ENCODE measurements at regions not wholly inside any gene's neighbourhood (a gene's known extent, or its start where the extent isn't known, plus 50 kb on each side); places are given as distances from the start of the nearest gene placed in this dataset.
"Not testable (repeated sequence)": the region's sequence is repeated elsewhere in the genome, so short reads cannot be mapped to it uniquely, and the experiment has no call there.

GRCh38 chr7:12032146-12032545 lies 178.9 kb upstream of the TMEM106B start:
- H3K9me3 ChIP-seq (ENCODE audit: low read depth), result no peaks in the 10 kb centered on the region
- no peaks in the 10 kb centered on the region for H3K27me3 ChIP-seq
- no peak for DNase-seq (ENCODE audit: low spot score)
- no peaks in the 10 kb centered on the region for H3K9me2 ChIP-seq (replicated peaks; ENCODE audit: insufficient read depth)
- H3K4me3 ChIP-seq, result no peak overlapping the region
- H3K4me1 ChIP-seq (ENCODE audit: insufficient read depth), result no peaks in the 10 kb centered on the region
- H3K79me2 ChIP-seq, result no peaks in the 10 kb centered on the region
- TF ChIP-seq EZH2phosphoT487 (IDR thresholded peaks at IDR 0.05; ENCODE audit: low read depth, severe bottlenecking, unreplicated experiment) (no peak), CTCF (IDR thresholded peaks at IDR 0.05; ENCODE audit: poor library complexity) (no peak), EZH2 (IDR thresholded peaks at IDR 0.05; ENCODE audit: borderline replicate concordance) (no peak)
- no peaks in the 10 kb centered on the region for H3K36me3 ChIP-seq (replicated peaks; ENCODE audit: insufficient read depth, low read depth)
- no peaks in the 10 kb centered on the region for H4K20me1 ChIP-seq (ENCODE audit: insufficient read depth, poor library complexity, severe bottlenecking)
- 92% methylated on average over 1 of the region's 1 CpG for WGBS (ENCODE audit: low lambda C conversion rate, missing lambda C conversion rate)
- H2AFZ ChIP-seq, result no peak overlapping the region
- no peak overlapping the region for H3K27ac ChIP-seq
- H3K4me2 ChIP-seq, result no peak overlapping the region

GRCh38 chr7:12043457-12043856 lies 167.6 kb upstream of the TMEM106B start:
- H3K36me3 ChIP-seq (replicated peaks; ENCODE audit: insufficient read depth, low read depth); H3K27ac ChIP-seq; H2AFZ ChIP-seq; H4K20me1 ChIP-seq (ENCODE audit: insufficient read depth, poor library complexity, severe bottlenecking); H3K9me2 ChIP-seq (replicated peaks; ENCODE audit: insufficient read depth); H3K27me3 ChIP-seq; H3K4me1 ChIP-seq (ENCODE audit: insufficient read depth); H3K79me2 ChIP-seq; H3K9me3 ChIP-seq (ENCODE audit: low read depth); H3K4me3 ChIP-seq; H3K4me2 ChIP-seq; DNase-seq (ENCODE audit: low spot score): not testable (repeated sequence)

- no peaks in the 10 kb centered on the region for H4K20me1 ChIP-seq (ENCODE audit: insufficient read depth, poor library complexity, severe bottlenecking)
- TF ChIP-seq CTCF (IDR thresholded peaks at IDR 0.05; ENCODE audit: poor library complexity) (no peak), EZH2 (IDR thresholded peaks at IDR 0.05; ENCODE audit: borderline replicate concordance) (no peak)
- no peak for DNase-seq (ENCODE audit: low spot score)
Measured at GRCh38 chr7:12052211-12052610, 158.9 kb upstream of the TMEM106B start.

GRCh38 chr7:12053561-12053960 lies 157.5 kb upstream of the TMEM106B start:
- H3K9me3 ChIP-seq (ENCODE audit: low read depth), result peaks cover 9% of the 10 kb centered on the region
- H3K36me3 ChIP-seq (replicated peaks; ENCODE audit: insufficient read depth, low read depth), result no peaks in the 10 kb centered on the region
- DNase-seq (ENCODE audit: low spot score), result no peak
- no peak overlapping the region for H3K27ac ChIP-seq
- no peaks in the 10 kb centered on the region for H3K79me2 ChIP-seq
- no peaks in the 10 kb centered on the region for H4K20me1 ChIP-seq (ENCODE audit: insufficient read depth, poor library complexity, severe bottlenecking)
- 79% methylated on average over 5 of the region's 5 CpGs for WGBS (ENCODE audit: low lambda C conversion rate, missing lambda C conversion rate)
- no peaks in the 10 kb centered on the region for H3K27me3 ChIP-seq
- TF ChIP-seq CTCF (IDR thresholded peaks at IDR 0.05; ENCODE audit: poor library complexity) (no peak), EZH2phosphoT487 (IDR thresholded peaks at IDR 0.05; ENCODE audit: low read depth, severe bottlenecking, unreplicated experiment) (no peak), EZH2 (IDR thresholded peaks at IDR 0.05; ENCODE audit: borderline replicate concordance) (no peak)
- H3K4me3 ChIP-seq, result no peak overlapping the region
- H3K4me2 ChIP-seq, result no peak overlapping the region
- H2AFZ ChIP-seq, result no peak overlapping the region
- no peaks in the 10 kb centered on the region for H3K9me2 ChIP-seq (replicated peaks; ENCODE audit: insufficient read depth)
- no peaks in the 10 kb centered on the region for H3K4me1 ChIP-seq (ENCODE audit: insufficient read depth)

More at GRCh38 chr7:12052211-12052610, 158.9 kb upstream of the TMEM106B start:
- H3K36me3 ChIP-seq (replicated peaks; ENCODE audit: insufficient read depth, low read depth), result no peaks in the 10 kb centered on the region
- H3K4me1 ChIP-seq (ENCODE audit: insufficient read depth), result no peaks in the 10 kb centered on the region
- H3K79me2 ChIP-seq, result no peaks in the 10 kb centered on the region
- H3K9me3 ChIP-seq (ENCODE audit: low read depth), result peaks cover 6% of the 10 kb centered on the region
- H3K27me3 ChIP-seq, result no peaks in the 10 kb centered on the region
- no peaks in the 10 kb centered on the region for H3K9me2 ChIP-seq (replicated peaks; ENCODE audit: insufficient read depth)
- WGBS (ENCODE audit: low lambda C conversion rate, missing lambda C conversion rate), result 70% methylated on average over 2 of the region's 2 CpGs
- H3K4me3 ChIP-seq, result no peak overlapping the region
- no peak overlapping the region for H3K4me2 ChIP-seq
- no peak overlapping the region for H3K27ac ChIP-seq
- H2AFZ ChIP-seq, result no peak overlapping the region

Measured in hepatocyte (in vitro differentiated cells).